Right lobe of liver (tissue), 4 donors: ENCODE measurements at regions not wholly inside any gene's neighbourhood (a gene's known extent, or its start where the extent isn't known, plus 50 kb on each side); places are given as distances from the start of the nearest gene placed in this dataset.

Experiments
- POLR2A ChIP-seq: fragments of 450-650 bp; IDR thresholded peaks from one replicate; pipeline ENCODE4 v1.6.1; 2017; ENCODE audit warnings: antibody characterized with exemption, mild to moderate bottlenecking
- TF ChIP-seq, protein P1 (sequence below), 4 donors: fragments of 200-600 bp in 3 of 4; fragments of 450-650 bp in 1 of 4; IDR thresholded peaks; one replicate each; pipeline versions ENCODE4 v1.5.1 to v1.8.0; 2016 to 2022; ENCODE audit warnings: antibody characterized with exemption in 4 of 4, mild to moderate bottlenecking in 2 of 4
- donor health status: DM: no; HTN: no; CAD: no.
- donor health status: DM: no; HTN: no; CAD: no.
- donor health status: DM: no; HTN: yes; CAD: no.

DNA sequence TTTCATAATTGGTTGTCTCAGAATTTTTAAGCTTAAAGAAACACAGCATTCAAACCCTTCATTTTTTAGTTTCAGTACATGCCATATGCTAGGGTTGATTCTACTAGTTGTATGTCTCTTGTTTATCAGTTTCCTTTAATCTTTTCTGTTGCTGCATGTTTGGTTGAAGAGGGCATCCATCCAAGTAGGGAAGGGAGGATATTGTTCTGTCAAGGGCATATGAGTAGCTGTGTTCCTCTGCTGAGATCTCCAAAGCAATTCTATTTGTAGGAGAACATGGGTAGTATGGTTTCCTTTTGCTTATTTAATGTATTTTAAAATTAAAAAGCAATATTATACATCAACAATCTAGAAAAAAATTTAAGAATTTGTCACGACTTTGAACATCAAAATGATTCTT is 167.7 kb downstream of the FHIP1A start:
- TF ChIP-seq, protein P1, sequence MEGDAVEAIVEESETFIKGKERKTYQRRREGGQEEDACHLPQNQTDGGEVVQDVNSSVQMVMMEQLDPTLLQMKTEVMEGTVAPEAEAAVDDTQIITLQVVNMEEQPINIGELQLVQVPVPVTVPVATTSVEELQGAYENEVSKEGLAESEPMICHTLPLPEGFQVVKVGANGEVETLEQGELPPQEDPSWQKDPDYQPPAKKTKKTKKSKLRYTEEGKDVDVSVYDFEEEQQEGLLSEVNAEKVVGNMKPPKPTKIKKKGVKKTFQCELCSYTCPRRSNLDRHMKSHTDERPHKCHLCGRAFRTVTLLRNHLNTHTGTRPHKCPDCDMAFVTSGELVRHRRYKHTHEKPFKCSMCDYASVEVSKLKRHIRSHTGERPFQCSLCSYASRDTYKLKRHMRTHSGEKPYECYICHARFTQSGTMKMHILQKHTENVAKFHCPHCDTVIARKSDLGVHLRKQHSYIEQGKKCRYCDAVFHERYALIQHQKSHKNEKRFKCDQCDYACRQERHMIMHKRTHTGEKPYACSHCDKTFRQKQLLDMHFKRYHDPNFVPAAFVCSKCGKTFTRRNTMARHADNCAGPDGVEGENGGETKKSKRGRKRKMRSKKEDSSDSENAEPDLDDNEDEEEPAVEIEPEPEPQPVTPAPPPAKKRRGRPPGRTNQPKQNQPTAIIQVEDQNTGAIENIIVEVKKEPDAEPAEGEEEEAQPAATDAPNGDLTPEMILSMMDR (IDR thresholded peaks at IDR 0.05): no peak
- no peak for TF ChIP-seq POLR2A
